SU-DHL-6 (cell line): ENCODE measurements at regions not wholly inside any gene's neighbourhood (a gene's known extent, or its start where the extent isn't known, plus 50 kb on each side); places are given as distances from the start of the nearest gene placed in this dataset.

Experiments
- H2AFZ ChIP-seq: fragments of 200-600 bp; sonication (generic); 2 replicates; pipeline ENCODE4 v1.6.1; 2014; ENCODE audit warnings: low read depth, mild to moderate bottlenecking, moderate library complexity, mixed read lengths, antibody characterized with exemption, low read length; ENCODE audit not compliant: severe bottlenecking
- H3F3A ChIP-seq: fragments of 200-600 bp; shearing (Covaris generic); 2 replicates; pipeline ENCODE4 v1.6.0; 2016; ENCODE audit warnings: antibody characterized with exemption, mild to moderate bottlenecking; ENCODE audit not compliant: insufficient read depth
- H3K27ac ChIP-seq: fragments of 200-600 bp; sonication (generic); 2 replicates; pipeline ENCODE4 v1.5.1; 2016; ENCODE audit warnings: low read depth, mild to moderate bottlenecking, low read length, moderate library complexity, mixed read lengths
- H3K27me3 ChIP-seq: fragments of 200-600 bp; sonication (generic), shearing (Covaris generic); 2 replicates; pipeline ENCODE4 v1.6.0; 2014; ENCODE audit warnings: mild to moderate bottlenecking, low read length
- H3K36me3 ChIP-seq: fragments of 200-600 bp; sonication (generic); 2 replicates; pipeline ENCODE4 v1.6.1; 2014; ENCODE audit warnings: mild to moderate bottlenecking, low read length, mixed read lengths
- H3K4me2 ChIP-seq: fragments of 300-600, 200-600 bp; shearing (Covaris generic), sonication (generic); 2 replicates; pipeline ENCODE4 v1.6.0; 2014; ENCODE audit warnings: low read length, low read depth, mild to moderate bottlenecking; ENCODE audit not compliant: poor library complexity, severe bottlenecking
- H3K4me3 ChIP-seq: fragments of 200-600 bp; sonication (generic); 2 replicates; pipeline ENCODE4 v1.5.1; 2014; ENCODE audit warnings: antibody characterized with exemption, low read length, mild to moderate bottlenecking, mixed read lengths; ENCODE audit not compliant: insufficient read depth, poor library complexity, severe bottlenecking
- H3K79me2 ChIP-seq: fragments of 200-600 bp; sonication (generic); 2 replicates; pipeline ENCODE4 v1.6.1; 2014; ENCODE audit warnings: mild to moderate bottlenecking, low read length, moderate library complexity; ENCODE audit not compliant: insufficient read depth
- H3K9ac ChIP-seq: fragments of 200-600 bp; sonication (generic); 2 replicates; pipeline ENCODE4 v1.7.0; 2014; ENCODE audit warnings: mild to moderate bottlenecking, low read length
- H3K9me2 ChIP-seq: fragments of 200-600 bp; sonication (generic); replicated peaks from 2 replicates; pipeline ENCODE4 v1.6.1; 2014; ENCODE audit warnings: low read length; ENCODE audit not compliant: insufficient read depth
- H3K9me3 ChIP-seq: fragments of 200-600 bp; sonication (generic); 2 replicates; pipeline ENCODE4 v1.6.1; 2014; ENCODE audit warnings: low read length, mixed read lengths; ENCODE audit not compliant: insufficient read depth
- H4K20me1 ChIP-seq: fragments of 200-600 bp; sonication (generic); 2 replicates; pipeline ENCODE4 v1.6.1; 2014; ENCODE audit warnings: low read depth, mild to moderate bottlenecking, antibody characterized with exemption, low read length, moderate library complexity, mixed read lengths
- EZH2phosphoT487 ChIP-seq: fragments of 200-600 bp; sonication (generic), shearing (Covaris generic); conservative IDR thresholded peaks from 2 replicates; pipeline ENCODE4 v1.6.1; 2018; ENCODE audit warnings: mild to moderate bottlenecking, antibody characterized with exemption, low read length, moderate library complexity, mixed read lengths
- TF ChIP-seq, protein P1 (sequence below): fragments of 200-600 bp; sonication (generic); IDR thresholded peaks from one replicate; pipeline ENCODE4 v1.5.1; 2017; ENCODE audit warnings: antibody characterized with exemption, mild to moderate bottlenecking, low read length, moderate library complexity; ENCODE audit not compliant: insufficient read depth, poor library complexity, severe bottlenecking

DNA sequence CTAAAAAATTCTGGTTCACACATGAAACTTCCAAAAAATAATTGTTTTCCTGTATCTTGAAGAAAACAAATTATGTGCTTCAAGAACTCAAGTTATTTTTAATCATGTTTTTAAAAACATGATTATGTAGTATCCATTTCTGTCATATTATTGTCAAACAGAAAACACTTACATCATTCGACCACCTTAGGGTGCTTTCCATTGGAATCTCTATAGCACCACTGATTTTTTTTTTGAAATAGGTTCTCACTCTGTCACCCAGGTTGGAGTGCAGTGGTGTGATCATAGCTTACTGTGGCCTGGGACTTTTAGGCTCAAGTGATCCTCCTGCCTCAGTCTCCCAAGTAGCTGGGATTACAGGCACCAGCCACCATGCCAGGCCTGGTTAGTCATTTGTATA is 457.3 kb downstream of the SI start:
- TF ChIP-seq EZH2phosphoT487 = no peak
- TF ChIP-seq, protein P1, sequence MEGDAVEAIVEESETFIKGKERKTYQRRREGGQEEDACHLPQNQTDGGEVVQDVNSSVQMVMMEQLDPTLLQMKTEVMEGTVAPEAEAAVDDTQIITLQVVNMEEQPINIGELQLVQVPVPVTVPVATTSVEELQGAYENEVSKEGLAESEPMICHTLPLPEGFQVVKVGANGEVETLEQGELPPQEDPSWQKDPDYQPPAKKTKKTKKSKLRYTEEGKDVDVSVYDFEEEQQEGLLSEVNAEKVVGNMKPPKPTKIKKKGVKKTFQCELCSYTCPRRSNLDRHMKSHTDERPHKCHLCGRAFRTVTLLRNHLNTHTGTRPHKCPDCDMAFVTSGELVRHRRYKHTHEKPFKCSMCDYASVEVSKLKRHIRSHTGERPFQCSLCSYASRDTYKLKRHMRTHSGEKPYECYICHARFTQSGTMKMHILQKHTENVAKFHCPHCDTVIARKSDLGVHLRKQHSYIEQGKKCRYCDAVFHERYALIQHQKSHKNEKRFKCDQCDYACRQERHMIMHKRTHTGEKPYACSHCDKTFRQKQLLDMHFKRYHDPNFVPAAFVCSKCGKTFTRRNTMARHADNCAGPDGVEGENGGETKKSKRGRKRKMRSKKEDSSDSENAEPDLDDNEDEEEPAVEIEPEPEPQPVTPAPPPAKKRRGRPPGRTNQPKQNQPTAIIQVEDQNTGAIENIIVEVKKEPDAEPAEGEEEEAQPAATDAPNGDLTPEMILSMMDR = no peak
- Histone ChIP-seq H3K79me2 (no peaks in the 10 kb centered on the region), H3K9me3 (no peaks in the 10 kb centered on the region), H3K9ac (no peak overlapping the region), H3F3A (no peaks in the 10 kb centered on the region), H4K20me1 (no peaks in the 10 kb centered on the region), H3K4me3 (no peak overlapping the region), H3K27ac (no peak overlapping the region), H3K4me2 (no peak overlapping the region), H3K9me2 (no peaks in the 10 kb centered on the region), H3K27me3 (no peaks in the 10 kb centered on the region), H3K36me3 (no peaks in the 10 kb centered on the region), H2AFZ (peak overlapping the region; percentile 57)

DNA sequence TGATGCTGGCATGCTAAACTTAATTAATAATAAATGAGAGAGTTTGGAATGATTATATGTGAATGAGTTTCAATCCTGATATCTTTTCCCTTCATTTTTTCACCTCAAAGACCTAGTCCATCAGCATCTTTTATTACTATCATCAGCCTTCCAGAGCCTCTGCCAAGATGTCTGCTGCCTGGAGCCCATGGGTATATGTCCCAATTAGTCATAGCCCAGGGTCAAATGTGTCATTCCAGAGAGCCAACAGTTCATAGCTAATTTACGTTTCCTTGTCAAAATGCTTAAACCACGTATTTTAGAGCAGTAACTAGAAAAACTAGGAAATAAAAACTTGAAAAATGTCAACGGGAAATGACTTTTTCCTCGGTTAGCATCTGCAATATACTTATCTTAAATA is 457.9 kb downstream of the SI start:
- no peaks in the 10 kb centered on the region for H3K79me2 ChIP-seq
- TF ChIP-seq, protein P1 = no peak
- TF ChIP-seq EZH2phosphoT487 = no peak
- H4K20me1 ChIP-seq = no peaks in the 10 kb centered on the region
- no peak overlapping the region for H3K27ac ChIP-seq
- H2AFZ ChIP-seq = peak overlapping the region; percentile 57
- H3K9ac ChIP-seq = no peak overlapping the region
- no peak overlapping the region for H3K4me3 ChIP-seq
- H3K9me3 ChIP-seq = no peaks in the 10 kb centered on the region
- H3K4me2 ChIP-seq = no peak overlapping the region
- H3K9me2 ChIP-seq = no peaks in the 10 kb centered on the region
- H3K36me3 ChIP-seq = no peaks in the 10 kb centered on the region
- H3F3A ChIP-seq = no peaks in the 10 kb centered on the region
- H3K27me3 ChIP-seq = no peaks in the 10 kb centered on the region

DNA sequence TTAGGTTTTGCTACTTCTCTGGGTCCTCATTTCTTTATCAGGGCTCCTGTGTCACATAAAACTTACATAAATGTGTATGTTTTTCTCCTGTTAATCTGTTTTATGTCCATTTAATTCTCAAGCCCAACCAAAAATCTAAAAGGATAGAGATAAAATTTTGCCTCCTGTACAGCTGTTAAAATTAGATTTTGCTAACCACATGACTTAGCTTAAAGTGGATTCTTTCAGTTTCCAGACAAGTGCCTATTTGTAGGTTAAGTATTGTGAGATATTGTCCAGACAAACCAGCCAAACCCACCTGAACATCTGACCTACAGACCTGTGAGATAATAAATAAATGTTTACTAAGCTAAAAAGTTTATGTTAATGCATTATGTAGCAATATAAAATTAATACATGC is 465.5 kb downstream of the SI start:
- Histone ChIP-seq H3K27ac (no peak overlapping the region), H3K9me3 (no peaks in the 10 kb centered on the region), H3K27me3 (no peaks in the 10 kb centered on the region), H4K20me1 (no peaks in the 10 kb centered on the region), H3K79me2 (no peaks in the 10 kb centered on the region), H2AFZ (peak overlapping the region; percentile 64), H3K4me3 (no peak overlapping the region), H3F3A (no peaks in the 10 kb centered on the region), H3K9me2 (no peaks in the 10 kb centered on the region), H3K4me2 (no peak overlapping the region), H3K9ac (no peak overlapping the region), H3K36me3 (no peaks in the 10 kb centered on the region; the same call in 1 of the 2 replicates)
- TF ChIP-seq, protein P1 = no peak
- no peak for TF ChIP-seq EZH2phosphoT487
